GM21515 (cell line): ENCODE measurements at regions not wholly inside any gene's neighbourhood (a gene's known extent, or its start where the extent isn't known, plus 50 kb on each side); places are given as distances from the start of the nearest gene placed in this dataset.

ENCODE experiments used
- ATAC-seq: cut with Tn5 transposase; IDR thresholded peaks from one replicate; pipeline ENCODE4 v1.9.1; 2021; ENCODE audit not compliant: unreplicated experiment

- ATAC-seq = no peak
Measured at GRCh38 chr20:58162986-58163385, 65.5 kb downstream of the ANKRD60 start.

- no peak for ATAC-seq
Measured at GRCh38 chr20:58161192-58161591, 67.3 kb downstream of the ANKRD60 start.

GRCh38 chr20:58160451-58161061 is 67.9 kb downstream of the ANKRD60 start:
- no peak for ATAC-seq

GRCh38 chr20:58155148-58155925 is 73.1 kb downstream of the ANKRD60 start:
- no peak for ATAC-seq

- ATAC-seq = no peak
Measured at GRCh38 chr20:58154113-58154512, 74.3 kb downstream of the ANKRD60 start.

- no peak for ATAC-seq
Measured at GRCh38 chr20:58153121-58153520, 75.3 kb downstream of the ANKRD60 start.

- ATAC-seq = no peak
Measured at GRCh38 chr20:58150772-58151171, 77.7 kb downstream of the ANKRD60 start.

GRCh38 chr20:58149437-58150091 is 78.9 kb downstream of the ANKRD60 start:
- no peak for ATAC-seq

GRCh38 chr20:58148891-58149290 is 79.6 kb downstream of the ANKRD60 start:
- ATAC-seq = no peak

GRCh38 chr20:58147628-58148370 is 80.7 kb downstream of the ANKRD60 start:
- no peak for ATAC-seq

GRCh38 chr20:58146746-58147140 is 81.7 kb downstream of the ANKRD60 start:
- no peak for ATAC-seq

GRCh38 chr20:58146081-58146745 is 82.2 kb downstream of the ANKRD60 start:
- ATAC-seq = no peak

- ATAC-seq = no peak
Measured at GRCh38 chr20:58145506-58146080, 82.9 kb downstream of the ANKRD60 start.

- ATAC-seq = no peak
Measured at GRCh38 chr20:58144096-58144495, 84.4 kb downstream of the ANKRD60 start.

GRCh38 chr20:58143531-58143930 is 84.9 kb downstream of the ANKRD60 start:
- no peak for ATAC-seq

GRCh38 chr20:58142843-58143185 is 85.6 kb downstream of the ANKRD60 start:
- no peak for ATAC-seq

GRCh38 chr20:58141971-58142842 is 86.2 kb downstream of the ANKRD60 start:
- no peak for ATAC-seq

GRCh38 chr20:58141496-58141895 is 87.0 kb downstream of the ANKRD60 start:
- no peak for ATAC-seq

- ATAC-seq = no peak
Measured at GRCh38 chr20:58140787-58141425, 87.5 kb downstream of the ANKRD60 start.
